GM18517 (cell line): ENCODE measurements at regions not wholly inside any gene's neighbourhood (a gene's known extent, or its start where the extent isn't known, plus 50 kb on each side); places are given as distances from the start of the nearest gene placed in this dataset.
A peak's percentile ranks its signal among the peaks of the same experiment; 100 is the strongest.
"Not testable (repeated sequence)": the region's sequence is repeated elsewhere in the genome, so short reads cannot be mapped to it uniquely, and the experiment has no call there.

Experiments used
- ATAC-seq: cut with Tn5 transposase; IDR thresholded peaks from one replicate; pipeline ENCODE4 v1.9.1; 2021; ENCODE audit warnings: mild to moderate bottlenecking, moderate library complexity; ENCODE audit not compliant: unreplicated experiment

- peak; percentile 57 for ATAC-seq
Observed at GRCh38 chr2:13768274-13768673, 864.2 kb upstream of the LRATD1 start.

- no peak for ATAC-seq
Observed at GRCh38 chr2:13770279-13770678, 862.2 kb upstream of the LRATD1 start.

- ATAC-seq, result no peak
Observed at GRCh38 chr2:13779996-13780395, 852.5 kb upstream of the LRATD1 start.

- ATAC-seq, result no peak
Observed at GRCh38 chr2:13791019-13791547, 841.4 kb upstream of the LRATD1 start.

GRCh38 chr2:13806539-13806938, 826.0 kb upstream of the LRATD1 start:
- no peak for ATAC-seq

GRCh38 chr2:13813236-13813635, 819.3 kb upstream of the LRATD1 start:
- no peak for ATAC-seq

- ATAC-seq, result no peak
Observed at GRCh38 chr2:13818002-13818401, 814.5 kb upstream of the LRATD1 start.

- ATAC-seq, result no peak
Observed at GRCh38 chr2:13819896-13820295, 812.6 kb upstream of the LRATD1 start.

- ATAC-seq, result no peak
Observed at GRCh38 chr2:13821255-13821880, 811.1 kb upstream of the LRATD1 start.

GRCh38 chr2:13822365-13822764, 810.2 kb upstream of the LRATD1 start:
- no peak for ATAC-seq

GRCh38 chr2:13826314-13826853, 806.1 kb upstream of the LRATD1 start:
- no peak for ATAC-seq

GRCh38 chr2:13858626-13859025, 773.9 kb upstream of the LRATD1 start:
- no peak for ATAC-seq

GRCh38 chr2:13868275-13868674, 764.2 kb upstream of the LRATD1 start:
- ATAC-seq, result not testable (repeated sequence)

- ATAC-seq, result no peak
Observed at GRCh38 chr2:13876491-13877037, 756.0 kb upstream of the LRATD1 start.

GRCh38 chr2:13877571-13877970, 754.9 kb upstream of the LRATD1 start:
- ATAC-seq, result no peak

GRCh38 chr2:13884291-13884976, 748.1 kb upstream of the LRATD1 start:
- no peak for ATAC-seq

GRCh38 chr2:13901526-13901925, 731.0 kb upstream of the LRATD1 start:
- ATAC-seq, result no peak

- ATAC-seq, result no peak
Observed at GRCh38 chr2:13905831-13906230, 726.7 kb upstream of the LRATD1 start.

GRCh38 chr2:13916066-13916465, 716.5 kb upstream of the LRATD1 start:
- no peak for ATAC-seq

GRCh38 chr2:13917958-13918357, 714.6 kb upstream of the LRATD1 start:
- no peak for ATAC-seq

GRCh38 chr2:13919981-13920382, 712.5 kb upstream of the LRATD1 start:
- ATAC-seq, result no peak

GRCh38 chr2:13921245-13921644, 711.3 kb upstream of the LRATD1 start:
- no peak for ATAC-seq
